OCI-LY1 (cell line): ENCODE measurements at regions not wholly inside any gene's neighbourhood (a gene's known extent, or its start where the extent isn't known, plus 50 kb on each side); places are given as distances from the start of the nearest gene placed in this dataset.

Experiments used
- EZH2 ChIP-seq: fragments of 200-600 bp; sonication (generic), shearing (Covaris generic); IDR thresholded peaks from 2 replicates; pipeline ENCODE4 v1.8.0; 2017; ENCODE audit warnings: borderline replicate concordance, mixed run types, mild to moderate bottlenecking, antibody characterized with exemption, low read length, moderate library complexity, mixed read lengths
- TF ChIP-seq, protein P1 (sequence below): fragments of 200-600 bp; sonication (generic), shearing (Covaris generic); IDR thresholded peaks from 2 replicates; pipeline ENCODE4 v1.5.1; 2017; ENCODE audit warnings: mild to moderate bottlenecking, antibody characterized with exemption, low read length, moderate library complexity, mixed read lengths

DNA sequence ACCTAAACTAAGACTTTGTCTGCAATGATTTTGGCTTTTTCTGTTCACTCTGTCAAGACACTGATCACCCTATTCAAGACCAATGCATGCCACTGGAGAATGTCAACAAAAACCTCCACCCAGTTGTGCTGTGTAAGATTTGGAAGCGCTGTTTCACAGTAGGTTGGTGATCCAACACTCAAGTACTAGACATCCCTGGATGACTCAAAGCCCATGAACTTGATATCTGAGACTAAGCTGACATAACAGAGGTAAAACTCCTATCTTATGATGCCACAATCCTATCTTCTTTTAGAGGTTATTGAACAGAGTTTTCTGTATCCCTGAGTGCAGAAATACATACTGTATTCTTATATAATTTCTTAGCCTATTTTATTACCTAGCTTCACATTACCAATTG is 251.3 kb upstream of the ETAA1 start:
- TF ChIP-seq, protein P1, sequence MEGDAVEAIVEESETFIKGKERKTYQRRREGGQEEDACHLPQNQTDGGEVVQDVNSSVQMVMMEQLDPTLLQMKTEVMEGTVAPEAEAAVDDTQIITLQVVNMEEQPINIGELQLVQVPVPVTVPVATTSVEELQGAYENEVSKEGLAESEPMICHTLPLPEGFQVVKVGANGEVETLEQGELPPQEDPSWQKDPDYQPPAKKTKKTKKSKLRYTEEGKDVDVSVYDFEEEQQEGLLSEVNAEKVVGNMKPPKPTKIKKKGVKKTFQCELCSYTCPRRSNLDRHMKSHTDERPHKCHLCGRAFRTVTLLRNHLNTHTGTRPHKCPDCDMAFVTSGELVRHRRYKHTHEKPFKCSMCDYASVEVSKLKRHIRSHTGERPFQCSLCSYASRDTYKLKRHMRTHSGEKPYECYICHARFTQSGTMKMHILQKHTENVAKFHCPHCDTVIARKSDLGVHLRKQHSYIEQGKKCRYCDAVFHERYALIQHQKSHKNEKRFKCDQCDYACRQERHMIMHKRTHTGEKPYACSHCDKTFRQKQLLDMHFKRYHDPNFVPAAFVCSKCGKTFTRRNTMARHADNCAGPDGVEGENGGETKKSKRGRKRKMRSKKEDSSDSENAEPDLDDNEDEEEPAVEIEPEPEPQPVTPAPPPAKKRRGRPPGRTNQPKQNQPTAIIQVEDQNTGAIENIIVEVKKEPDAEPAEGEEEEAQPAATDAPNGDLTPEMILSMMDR, result no peak
- TF ChIP-seq EZH2, result no peak
